NT2/D1 (cell line): ENCODE measurements at regions not wholly inside any gene's neighbourhood (a gene's known extent, or its start where the extent isn't known, plus 50 kb on each side); places are given as distances from the start of the nearest gene placed in this dataset.

ENCODE experiments used
- SUZ12 ChIP-seq: IDR thresholded peaks from 2 replicates; pipeline ENCODE4 v1.6.1; 2011; ENCODE audit not compliant: insufficient read length, insufficient read depth; ENCODE audit errors: extremely low read depth
- YY1 ChIP-seq: IDR thresholded peaks from 2 replicates; pipeline ENCODE4 v1.6.1; 2011; ENCODE audit not compliant: insufficient read length, insufficient read depth
- ZNF274 ChIP-seq: IDR thresholded peaks from 2 replicates; pipeline ENCODE4 v1.6.1; 2011; ENCODE audit warnings: mild to moderate bottlenecking, low read depth, low read length

- TF ChIP-seq ZNF274 (no peak), YY1 (no peak), SUZ12 (no peak)
Measured at GRCh38 chr11:39990421-39990831, 1469.0 kb downstream of the LRRC4C start.
